ENCODE measurements at regions not wholly inside any gene's neighbourhood (a gene's known extent, or its start where the extent isn't known, plus 50 kb on each side); places are given as distances from the start of the nearest gene placed in this dataset.
"Not testable (repeated sequence)": the region's sequence is repeated elsewhere in the genome, so short reads cannot be mapped to it uniquely, and the experiment has no call there.

- no peak for DNase-seq
These were observed 125.6 kb upstream of the TACR1 start for GRCh38 chr2:75324861-75325284.

DNA sequence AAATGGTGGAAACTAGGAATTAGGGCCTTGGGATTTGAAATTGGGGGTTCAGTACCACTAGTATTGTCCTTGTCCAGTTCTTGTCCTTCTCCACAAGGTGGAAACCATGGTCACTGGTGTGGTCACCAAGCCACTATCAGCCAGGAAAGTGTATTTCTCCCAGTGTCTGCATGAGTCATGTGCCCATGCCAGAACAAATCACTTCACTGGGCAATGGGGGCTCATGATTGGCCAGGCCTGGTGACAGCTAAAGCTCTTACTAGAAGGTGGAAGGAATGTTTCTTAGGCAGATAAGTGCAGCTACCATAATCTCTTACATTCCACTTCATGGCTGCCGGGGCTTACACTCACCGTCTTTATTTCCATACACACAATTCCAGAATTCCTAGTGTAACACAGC lies 124.8 kb upstream of the TACR1 start:
- no peak for DNase-seq

GRCh38 chr2:75321599-75321922 lies 122.2 kb upstream of the TACR1 start:
- no peak for DNase-seq

- DNase-seq: no peak
These were observed 121.7 kb upstream of the TACR1 start for GRCh38 chr2:75320898-75321598.

DNA sequence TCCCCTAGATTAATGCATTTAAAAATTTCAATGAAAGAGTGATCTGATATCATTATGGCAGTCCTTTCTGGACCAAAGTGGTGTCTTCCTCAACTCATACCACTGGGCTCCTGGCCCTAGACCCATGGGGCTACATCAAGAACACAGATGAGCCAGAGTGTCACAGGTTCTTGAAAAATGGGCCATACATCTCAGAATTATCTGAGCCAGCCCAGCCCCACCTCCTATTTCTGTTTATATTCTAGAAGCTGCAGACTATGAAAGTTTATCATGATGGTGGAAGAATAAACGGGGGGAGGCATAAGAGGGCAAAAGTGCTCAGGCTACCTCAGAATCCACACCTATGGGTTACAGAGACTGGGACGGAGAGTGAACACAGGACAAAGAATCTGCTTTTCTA lies 120.6 kb upstream of the TACR1 start:
- no peak for DNase-seq

DNA sequence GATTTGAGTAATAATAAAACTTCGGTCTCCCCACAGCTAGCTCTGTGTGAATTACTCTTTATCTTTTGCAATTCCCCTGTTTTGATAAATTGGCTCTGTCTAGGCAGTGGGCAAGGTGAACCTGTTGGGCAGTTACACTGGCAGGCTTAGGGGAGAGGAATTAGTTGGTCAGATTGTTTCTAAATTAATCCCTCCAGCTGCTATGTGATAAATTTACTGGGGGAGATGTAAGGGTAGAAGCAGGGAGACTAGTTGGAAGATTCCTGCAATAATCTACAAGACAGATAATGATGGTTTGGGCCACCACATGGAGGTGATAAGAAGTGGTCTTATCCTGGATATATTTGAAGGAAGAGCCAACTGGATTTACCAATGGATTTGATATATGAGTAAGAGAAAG lies 118.5 kb upstream of the TACR1 start:
- DNase-seq: peak; percentile 45

DNA sequence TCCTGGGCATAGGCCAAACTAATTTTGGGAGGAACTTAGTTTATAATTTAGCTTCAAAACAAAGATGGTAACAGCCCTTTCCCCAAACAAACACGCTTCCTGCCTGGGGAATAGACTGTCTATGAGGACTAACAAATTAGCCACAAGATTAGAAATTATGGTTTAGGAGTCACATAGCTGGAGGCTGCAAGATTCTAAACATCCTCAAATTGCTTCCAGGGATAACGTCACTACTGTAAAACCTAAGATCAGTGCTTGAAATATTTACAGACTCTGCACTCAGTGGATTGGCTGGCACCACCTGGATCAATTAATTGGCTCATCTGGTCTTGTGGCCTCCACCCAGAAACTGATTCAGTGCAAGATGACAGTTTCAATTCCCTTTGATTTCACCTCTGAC lies 118.0 kb upstream of the TACR1 start:
- no peak for DNase-seq

DNA sequence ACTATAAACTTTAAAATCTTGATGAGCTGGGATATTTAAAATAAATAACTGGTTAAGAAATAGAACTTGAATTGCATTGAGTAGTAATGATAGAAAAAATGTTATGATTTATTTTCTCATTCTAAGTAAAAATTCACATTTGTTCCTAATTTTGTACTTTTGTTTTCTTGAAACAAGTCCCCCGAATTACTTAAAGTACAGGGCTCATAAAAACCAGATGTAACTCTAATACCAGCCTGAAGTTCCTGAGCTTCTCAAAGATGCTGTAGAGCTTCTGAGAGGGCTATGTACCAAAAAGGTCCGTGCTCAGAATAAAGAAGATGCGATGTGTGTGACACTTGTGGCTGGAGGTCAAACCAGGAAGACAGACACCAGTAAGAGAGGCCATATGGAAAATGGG lies 116.1 kb upstream of the TACR1 start:
- no peak for DNase-seq

- peak; percentile 33 for DNase-seq
These were observed 112.7 kb upstream of the TACR1 start for GRCh38 chr2:75311993-75312392.

DNA sequence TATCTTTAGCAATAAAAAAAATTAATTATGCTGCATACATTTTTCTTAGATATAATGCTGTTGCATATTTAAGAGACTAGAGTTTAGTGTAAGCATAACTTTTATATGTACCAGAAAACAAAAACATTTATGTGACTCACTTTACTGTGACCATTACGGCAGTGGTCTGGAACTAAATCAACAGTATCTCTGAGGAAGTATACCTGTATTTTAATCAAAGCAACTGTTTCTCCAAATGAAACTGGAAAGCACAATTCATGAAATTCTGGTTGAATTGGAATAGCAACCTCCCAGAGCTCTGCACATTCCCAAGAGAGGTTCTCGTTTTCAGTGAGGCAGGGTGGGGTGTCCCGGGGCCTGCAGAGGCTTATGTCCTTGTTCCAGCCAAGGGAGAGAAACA lies 112.2 kb upstream of the TACR1 start:
- DNase-seq: no peak

GRCh38 chr2:75310876-75311275 lies 111.6 kb upstream of the TACR1 start:
- DNase-seq: no peak

DNA sequence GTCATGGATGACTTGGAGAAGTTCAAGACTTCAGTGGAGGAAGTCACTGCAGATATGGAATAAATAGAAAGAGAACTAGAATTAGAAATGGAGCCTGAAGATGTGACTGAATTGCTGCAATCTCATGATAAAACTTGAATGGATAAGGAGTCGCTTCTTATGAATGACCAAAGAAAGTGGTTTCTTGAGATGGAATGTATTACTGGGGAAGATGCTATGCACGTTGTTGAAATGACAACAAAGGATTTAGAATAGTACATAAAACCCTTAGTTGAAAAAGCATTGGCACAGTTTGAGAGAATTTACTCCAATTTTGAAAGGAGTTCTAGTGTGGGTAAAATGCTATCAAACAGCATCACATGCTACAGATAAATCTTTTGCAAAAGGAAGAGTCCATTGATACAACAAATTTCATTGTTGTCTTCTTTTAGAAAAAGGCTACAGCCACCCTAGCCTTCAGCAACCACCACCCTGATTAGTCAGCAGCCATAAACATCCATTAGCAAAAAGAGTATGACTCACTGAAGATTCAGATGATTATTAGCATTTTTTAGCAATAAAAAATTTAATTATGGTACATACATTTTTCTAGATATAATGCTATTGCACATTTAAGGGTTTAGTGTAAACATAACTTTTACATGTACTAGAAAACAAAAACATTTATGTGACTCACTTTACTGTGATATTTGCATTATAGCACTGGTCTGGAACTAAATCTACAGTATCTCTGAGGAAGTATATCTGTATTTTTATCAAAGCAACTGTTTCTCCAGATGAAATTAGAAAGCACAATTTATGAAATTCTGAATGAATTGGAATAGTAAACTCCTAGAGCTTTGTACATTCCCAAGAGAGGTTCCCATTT lies 110.5 kb upstream of the TACR1 start:
- no peak for DNase-seq

DNA sequence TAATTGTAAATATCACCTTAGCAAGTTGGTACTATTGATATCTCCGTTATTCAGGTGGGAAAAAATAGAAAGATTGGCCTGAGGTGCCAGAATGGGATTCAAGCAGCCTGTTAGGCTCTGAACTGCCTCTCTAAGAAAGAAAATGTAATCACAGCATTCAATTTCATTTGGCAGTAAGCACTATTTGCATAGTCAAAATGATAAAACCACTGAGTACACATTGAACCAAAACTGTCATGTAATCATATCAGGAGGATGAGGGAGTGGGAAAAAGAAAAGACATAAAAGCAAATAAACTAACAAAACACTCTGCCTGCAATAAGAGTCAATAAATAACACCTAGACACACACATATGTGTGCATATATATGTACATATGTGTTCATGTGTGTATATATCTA lies 103.9 kb upstream of the TACR1 start:
- DNase-seq: no peak

GRCh38 chr2:75294362-75294761 lies 95.0 kb upstream of the TACR1 start:
- DNase-seq: no peak

DNA sequence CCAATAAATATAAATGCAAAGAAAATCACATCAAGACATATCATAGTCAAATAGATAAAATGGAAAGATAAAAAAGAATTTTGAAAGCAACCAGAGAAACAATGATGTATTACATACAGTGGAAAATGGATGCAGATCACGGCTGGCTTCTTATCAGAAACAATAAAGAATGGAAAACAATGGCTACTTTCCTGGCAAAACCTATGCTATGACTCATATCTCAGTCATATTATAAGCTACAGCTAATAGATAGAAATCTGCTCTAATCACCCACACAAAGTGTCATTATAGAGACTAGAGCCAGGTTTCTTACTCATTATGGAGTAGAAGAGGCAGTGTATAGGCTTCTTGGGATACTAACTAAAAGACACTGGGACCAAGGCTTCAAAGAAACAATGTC lies 93.5 kb upstream of the TACR1 start:
- DNase-seq: no peak

DNA sequence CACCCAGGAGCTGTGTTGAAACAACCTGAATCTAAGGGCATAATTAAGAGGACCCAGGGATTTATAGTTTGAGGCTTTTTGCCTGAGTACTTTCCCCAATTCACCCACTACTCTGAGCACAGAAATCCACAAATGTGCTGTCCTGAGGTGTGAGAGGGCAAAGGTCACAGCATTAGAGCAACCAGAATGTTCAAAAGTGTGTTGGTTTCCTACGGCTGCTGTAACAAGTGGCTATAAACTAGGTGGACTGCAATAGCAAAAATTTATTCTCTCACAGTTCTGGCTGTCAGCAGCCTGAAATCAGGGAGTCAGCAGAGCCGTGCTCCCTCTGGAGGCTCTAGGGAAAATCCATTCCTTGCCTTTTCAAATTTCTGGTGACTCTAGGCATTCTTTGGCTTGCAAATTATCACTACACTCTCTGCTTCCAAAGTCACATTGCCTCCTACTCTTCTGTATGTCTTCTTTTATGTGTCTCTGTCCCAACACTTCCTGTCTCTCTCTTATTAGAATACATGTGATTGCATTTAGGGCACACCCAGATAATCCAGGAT lies 91.4 kb upstream of the TACR1 start:
- no peak for DNase-seq

GRCh38 chr2:75289771-75290170 lies 90.5 kb upstream of the TACR1 start:
- DNase-seq: no peak

DNA sequence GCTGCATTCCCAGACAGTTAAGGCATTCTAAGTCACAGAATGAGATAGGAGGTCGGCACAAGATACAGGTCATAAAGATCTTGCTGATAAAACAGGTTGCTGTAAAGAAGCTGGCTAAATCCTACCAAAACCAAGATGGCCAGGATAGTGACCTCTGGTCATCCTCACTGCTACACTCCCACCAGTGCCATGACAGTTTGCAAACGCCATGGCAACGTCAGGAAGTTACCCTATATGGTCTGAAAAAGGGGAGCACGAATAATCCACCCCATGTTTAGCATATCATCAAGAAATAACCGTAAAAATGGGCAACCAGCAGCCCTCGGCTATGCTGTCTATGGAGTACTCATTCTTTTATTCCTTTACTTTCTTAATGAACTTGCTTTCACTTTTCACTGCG lies 89.9 kb upstream of the TACR1 start:
- DNase-seq: not testable (repeated sequence)

- DNase-seq: no peak
These were observed 89.4 kb upstream of the TACR1 start for GRCh38 chr2:75288760-75289159.

GRCh38 chr2:75287624-75288316 lies 88.5 kb upstream of the TACR1 start:
- no peak for DNase-seq

- no peak for DNase-seq
These were observed 85.0 kb upstream of the TACR1 start for GRCh38 chr2:75284345-75284744.

- DNase-seq: no peak
These were observed 79.6 kb upstream of the TACR1 start for GRCh38 chr2:75278821-75279379.

GRCh38 chr2:75278314-75278713 lies 79.0 kb upstream of the TACR1 start:
- no peak for DNase-seq

Data from NCI-H82 (cell line).